ENCODE measurements at regions not wholly inside any gene's neighbourhood (a gene's known extent, or its start where the extent isn't known, plus 50 kb on each side); places are given as distances from the start of the nearest gene placed in this dataset.

DNA sequence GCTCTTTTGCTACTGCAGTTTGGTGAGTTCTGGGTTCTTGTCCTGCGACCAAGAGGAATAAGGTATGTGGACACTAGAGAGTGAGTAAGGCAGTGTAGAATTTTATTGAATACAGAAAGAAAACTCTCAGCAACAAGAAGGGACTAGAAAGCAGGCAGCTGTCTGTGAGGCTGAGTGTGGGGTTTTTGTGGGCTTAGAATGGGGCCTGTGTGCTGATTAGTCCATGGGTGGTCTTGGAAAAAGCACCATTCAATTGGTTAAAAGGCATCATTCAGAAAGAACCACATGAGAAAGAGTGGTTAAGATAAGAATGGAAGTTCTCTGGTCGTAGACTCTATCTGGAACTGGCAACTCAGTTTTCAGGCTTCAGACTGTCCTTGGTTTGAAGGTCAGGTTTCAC, 298.8 kb downstream of the TGFB2 start:
- TF ChIP-seq, protein P1, sequence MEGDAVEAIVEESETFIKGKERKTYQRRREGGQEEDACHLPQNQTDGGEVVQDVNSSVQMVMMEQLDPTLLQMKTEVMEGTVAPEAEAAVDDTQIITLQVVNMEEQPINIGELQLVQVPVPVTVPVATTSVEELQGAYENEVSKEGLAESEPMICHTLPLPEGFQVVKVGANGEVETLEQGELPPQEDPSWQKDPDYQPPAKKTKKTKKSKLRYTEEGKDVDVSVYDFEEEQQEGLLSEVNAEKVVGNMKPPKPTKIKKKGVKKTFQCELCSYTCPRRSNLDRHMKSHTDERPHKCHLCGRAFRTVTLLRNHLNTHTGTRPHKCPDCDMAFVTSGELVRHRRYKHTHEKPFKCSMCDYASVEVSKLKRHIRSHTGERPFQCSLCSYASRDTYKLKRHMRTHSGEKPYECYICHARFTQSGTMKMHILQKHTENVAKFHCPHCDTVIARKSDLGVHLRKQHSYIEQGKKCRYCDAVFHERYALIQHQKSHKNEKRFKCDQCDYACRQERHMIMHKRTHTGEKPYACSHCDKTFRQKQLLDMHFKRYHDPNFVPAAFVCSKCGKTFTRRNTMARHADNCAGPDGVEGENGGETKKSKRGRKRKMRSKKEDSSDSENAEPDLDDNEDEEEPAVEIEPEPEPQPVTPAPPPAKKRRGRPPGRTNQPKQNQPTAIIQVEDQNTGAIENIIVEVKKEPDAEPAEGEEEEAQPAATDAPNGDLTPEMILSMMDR (IDR thresholded peaks at IDR 0.05) = no peak
- no peak for TF ChIP-seq POLR2A (IDR thresholded peaks at IDR 0.05)

Measured in esophagus squamous epithelium (tissue), 4 donors.